IMR-90 (cell line): ENCODE measurements at regions not wholly inside any gene's neighbourhood (a gene's known extent, or its start where the extent isn't known, plus 50 kb on each side); places are given as distances from the start of the nearest gene placed in this dataset.

Source experiments
- ATAC-seq: fragments of 200-7000 bp; cut with Tn5 transposase; 2 replicates; pipeline ENCODE4 v1.9.1; 2020; ENCODE audit warnings: low read depth, mild to moderate bottlenecking, moderate library complexity
- BruUV-seq: library from RNA; stranded (reverse); fragments of 400-500 nt; replicated peaks from 2 replicates; lab custom pipeline; 2021; lab: Mats Ljungman, UMichigan
- CTCF ChIA-PET: fragments of 300-600 bp; formaldehyde crosslinking; extraction: SDS; loops from one replicate; lab custom pipeline; 2021; ENCODE audit warnings: antibody characterized with exemption; lab: Yijun Ruan, JAX
- POLR2A ChIA-PET: fragments of 300-600 bp; sonication (Branson Sonifier 250); formaldehyde crosslinking; loops from one replicate; lab custom pipeline; 2022; ENCODE audit warnings: antibody characterized with exemption; ENCODE audit not compliant: unreplicated experiment; lab: Charles Lee
- DNase-seq: peaks from one replicate; pipeline ENCODE4 v3.0.0; 2013
- H2AFZ ChIP-seq: replicated peaks from 2 replicates; pipeline ENCODE3; 2013; ENCODE audit warnings: low read length, mild to moderate bottlenecking; ENCODE audit not compliant: poor library complexity
- H2AK5ac ChIP-seq: 2 replicates; pipeline ENCODE4 v1.6.1; 2013; ENCODE audit warnings: low read depth, low read length, inconsistent platforms
- H2AK9ac ChIP-seq: replicated peaks from 2 replicates; pipeline ENCODE3; 2013; ENCODE audit warnings: mild to moderate bottlenecking, low read depth, low read length, moderate library complexity; ENCODE audit not compliant: poor library complexity
- H2BK120ac ChIP-seq: 2 replicates; pipeline ENCODE4 v1.6.1; 2013; ENCODE audit warnings: low read depth, low read length, inconsistent platforms
- H2BK15ac ChIP-seq: 3 replicates; pipeline ENCODE4 v1.6.1; 2013; ENCODE audit warnings: low read depth, low read length, inconsistent platforms
- H2BK20ac ChIP-seq: 2 replicates; pipeline ENCODE4 v1.6.1; 2013; ENCODE audit warnings: low read depth, mild to moderate bottlenecking, inconsistent platforms, low read length, moderate library complexity
- H2BK5ac ChIP-seq: 2 replicates; pipeline ENCODE4 v1.6.1; 2013; ENCODE audit warnings: mild to moderate bottlenecking, low read depth, low read length, inconsistent platforms; ENCODE audit not compliant: poor library complexity, severe bottlenecking
- H3K14ac ChIP-seq: replicated peaks from 2 replicates; pipeline ENCODE4 v1.6.1; 2013; ENCODE audit warnings: low read depth, low read length, inconsistent platforms
- H3K18ac ChIP-seq: 2 replicates; pipeline ENCODE4 v1.6.1; 2013; ENCODE audit warnings: low read depth, low read length, control low read depth
- H3K23ac ChIP-seq: 2 replicates; pipeline ENCODE4 v1.6.1; 2013; ENCODE audit warnings: low read depth, low read length, inconsistent platforms
- H3K27ac ChIP-seq: 2 replicates; pipeline ENCODE4 v1.5.1; 2013; ENCODE audit warnings: mild to moderate bottlenecking, control low read depth, low read length; ENCODE audit not compliant: insufficient read depth
- H3K27me3 ChIP-seq: 2 replicates; pipeline ENCODE4 v1.6.1; 2013; ENCODE audit warnings: low read length; ENCODE audit not compliant: control insufficient read depth, insufficient read depth
- H3K36me3 ChIP-seq: 2 replicates; pipeline ENCODE4 v1.6.1; 2013; ENCODE audit warnings: low read length, mixed read lengths; ENCODE audit not compliant: control insufficient read depth, insufficient read depth
- H3K4ac ChIP-seq: 2 replicates; pipeline ENCODE4 v1.6.1; 2013; ENCODE audit warnings: low read depth, low read length, inconsistent platforms
- H3K4me1 ChIP-seq: 2 replicates; pipeline ENCODE4 v1.6.1; 2013; ENCODE audit warnings: low read length, mixed read lengths; ENCODE audit not compliant: control insufficient read depth, insufficient read depth
- H3K4me2 ChIP-seq: 2 replicates; pipeline ENCODE4 v1.6.1; 2013; ENCODE audit warnings: low read depth, mild to moderate bottlenecking, control low read depth, low read length, moderate library complexity
- H3K4me3 ChIP-seq: 2 replicates; pipeline ENCODE4 v1.5.1; 2013; ENCODE audit warnings: low read depth, mild to moderate bottlenecking, control low read depth, low read length, moderate library complexity; ENCODE audit not compliant: insufficient read depth
- H3K56ac ChIP-seq: 2 replicates; pipeline ENCODE4 v1.6.1; 2013; ENCODE audit warnings: low read length, inconsistent platforms; ENCODE audit not compliant: insufficient read depth; ENCODE audit errors: extremely low read depth
- H3K79me1 ChIP-seq, 2 experiments: 2 replicates each; pipeline ENCODE4 v1.6.1; 2013; ENCODE audit warnings: low read length in 2 of 2, inconsistent platforms in 1 of 2, low read depth in 1 of 2
- H3K9ac ChIP-seq: 2 replicates; pipeline ENCODE4 v1.6.1; 2013; ENCODE audit warnings: low read depth, low read length, control low read depth
- H3K9me1 ChIP-seq: 2 replicates; pipeline ENCODE4 v1.6.1; 2013; ENCODE audit warnings: low read length, inconsistent platforms; ENCODE audit not compliant: insufficient read depth
- H3K9me3 ChIP-seq: 2 replicates; pipeline ENCODE4 v1.6.1; 2013; ENCODE audit warnings: low read length; ENCODE audit not compliant: control insufficient read depth, insufficient read depth
- H4K20me1 ChIP-seq: 2 replicates; pipeline ENCODE4 v1.6.1; 2013; ENCODE audit warnings: low read length, inconsistent platforms; ENCODE audit not compliant: insufficient read depth
- H4K5ac ChIP-seq: 2 replicates; pipeline ENCODE4 v1.6.1; 2013; ENCODE audit warnings: mild to moderate bottlenecking, low read depth, low read length, control low read depth
- H4K8ac ChIP-seq, 2 experiments: 2 replicates each; pipeline ENCODE4 v1.6.1; 2013; ENCODE audit warnings: low read depth in 2 of 2, low read length in 2 of 2, control low read depth in 1 of 2, inconsistent platforms in 1 of 2
- H4K91ac ChIP-seq: 2 replicates; pipeline ENCODE4 v1.6.1; 2013; ENCODE audit warnings: low read depth, low read length, inconsistent platforms; ENCODE audit not compliant: insufficient read depth
- BHLHE40 ChIP-seq: fragments of 150-350 bp; IDR thresholded peaks from 2 replicates; pipeline ENCODE4 v1.6.1; 2016; ENCODE audit warnings: mild to moderate bottlenecking, low read depth, low read length
- MAZ ChIP-seq: IDR thresholded peaks from 2 replicates; pipeline ENCODE4 v1.6.1; 2012; ENCODE audit warnings: low read depth, mild to moderate bottlenecking, low read length, improper control_type of control experiment, moderate library complexity, borderline replicate concordance
- MXI1 ChIP-seq: IDR thresholded peaks from 2 replicates; pipeline ENCODE4 v1.6.1; 2012; ENCODE audit warnings: low read depth, mild to moderate bottlenecking, low read length, moderate library complexity, borderline replicate concordance
- POLR2A ChIP-seq: IDR thresholded peaks from 2 replicates; pipeline ENCODE4 v1.6.1; 2012; ENCODE audit warnings: mild to moderate bottlenecking, low read depth, low read length
- WGBS, 2 experiments: methylation state at CpG; one replicate each; pipeline versions ENCODE4 v1.1.5 to v1.1.7; 2013; ENCODE audit warnings: missing lambda C conversion rate in 2 of 2; ENCODE audit not compliant: insufficient read length in 1 of 2; ENCODE audit errors: extremely low coverage in 2 of 2; 5-methylcytosine and 5-hydroxymethylcytosine counted together
- dilution Hi-C: fragments of 300-500 bp; cut with HindIII; formaldehyde crosslinking; loops from one replicate; pipeline ENCODE4 v1.14.3; 2018; ENCODE audit warnings: low sequenced_read_pairs; ENCODE audit not compliant: unreplicated experiment
- in situ Hi-C: fragments of 300-500 bp; cut with MboI; formaldehyde crosslinking; loops from 3 replicates; pipeline ENCODE4 v1.14.3; 2019; ENCODE audit warnings: low sequenced_read_pairs, inconsistent platforms, mixed read lengths
- intact Hi-C: fragments of 100-400 bp; cut with micrococcal nuclease; formaldehyde crosslinking; loops from 2 replicates; pipeline ENCODE4 v1.10.0; 2022

DNA sequence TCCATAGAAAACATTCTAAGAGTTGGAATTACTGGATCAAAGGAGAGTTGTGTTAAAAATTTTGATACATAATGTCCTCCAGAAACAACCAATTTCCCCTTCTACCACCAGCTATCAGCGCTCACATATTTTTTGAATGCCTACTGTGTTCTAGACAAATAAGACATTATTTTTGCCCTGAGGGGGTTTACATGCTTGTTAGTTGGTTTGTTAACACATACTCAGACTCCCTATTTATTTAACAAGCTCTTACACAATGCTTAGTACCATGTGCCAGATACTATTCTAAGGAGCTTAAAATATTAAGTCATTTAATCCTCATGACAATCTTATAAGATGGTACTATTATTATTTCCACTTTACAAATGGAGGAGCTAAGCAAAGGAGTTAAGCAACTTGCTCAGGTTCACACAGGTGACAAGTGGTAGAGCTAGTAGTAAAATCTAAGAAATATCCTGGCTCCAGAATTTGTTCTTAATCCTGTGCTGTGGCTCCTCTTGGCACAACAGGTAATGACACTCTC is 194.2 kb downstream of the UTP18 start:
- ChIA-PET POLR2A (no interaction called here), CTCF (no interaction called here)
- H3K27me3 ChIP-seq = no peaks in the 10 kb centered on the region
- H3K4me1 ChIP-seq = no peaks in the 10 kb centered on the region
- H2BK5ac ChIP-seq = no peak overlapping the region
- H3K9me3 ChIP-seq = no peaks in the 10 kb centered on the region; the same call in 1 of the 2 replicates
- no peak overlapping the region for H3K4me2 ChIP-seq
- no peak overlapping the region for H2AFZ ChIP-seq
- no peak overlapping the region for H4K8ac ChIP-seq
- no peak overlapping the region for H3K27ac ChIP-seq
- no peak overlapping the region for H3K14ac ChIP-seq
- no peaks in the 10 kb centered on the region for H4K20me1 ChIP-seq
- WGBS, 2 experiments = no CpG with 5 or more reads among the region's 1 CpG
- in situ Hi-C loops = no loop called here
- BruUV-seq = no TSS peak
- H2BK20ac ChIP-seq = no peak overlapping the region
- no peak overlapping the region for H3K18ac ChIP-seq
- H2BK15ac ChIP-seq = no peak overlapping the region
- no peak overlapping the region for H2BK120ac ChIP-seq
- H4K5ac ChIP-seq = no peak overlapping the region
- no peaks in the 10 kb centered on the region for H3K79me1 ChIP-seq
- no peaks in the 10 kb centered on the region for H3K36me3 ChIP-seq
- no peak overlapping the region for H3K4me3 ChIP-seq
- H3K9ac ChIP-seq = no peak overlapping the region
- no peak overlapping the region for H3K56ac ChIP-seq
- H3K9me1 ChIP-seq = no peaks in the 10 kb centered on the region
- intact Hi-C loops = no loop called here
- no peak for DNase-seq
- dilution Hi-C loops = no loop called here
- no peak overlapping the region for H3K23ac ChIP-seq
- H2AK9ac ChIP-seq = no peak overlapping the region
- H3K4ac ChIP-seq = no peak overlapping the region
- ATAC-seq = no peak
- no peak for TF ChIP-seq BHLHE40
- TF ChIP-seq MXI1 = no peak
- no peak for TF ChIP-seq MAZ
- no peak for TF ChIP-seq POLR2A
- H4K91ac ChIP-seq = no peak overlapping the region
- no peak overlapping the region for H2AK5ac ChIP-seq
